GM12878 (cell line): ENCODE measurements at regions not wholly inside any gene's neighbourhood (a gene's known extent, or its start where the extent isn't known, plus 50 kb on each side); places are given as distances from the start of the nearest gene placed in this dataset.

Source experiments
- ATAC-seq: fragments of 200-7000 bp; cut with Tn5 transposase; 3 replicates; pipeline ENCODE4 v1.9.1; 2020; ENCODE audit warnings: mild to moderate bottlenecking, moderate library complexity
- BruUV-seq: library from RNA; stranded (reverse); fragments of 400-500 nt; replicated peaks from 2 replicates; lab custom pipeline; 2021; lab: Mats Ljungman, UMichigan
- CTCF ChIA-PET: fragments of 300-600 bp; sonication (Branson Sonifier 250); formaldehyde crosslinking; extraction: SDS; loops from one replicate; lab custom pipeline; 2021; ENCODE audit warnings: inconsistent platforms; lab: Yijun Ruan, JAX
- POLR2A ChIA-PET: fragments of 350-600 bp; formaldehyde crosslinking; extraction: SDS; loops from one replicate; lab custom pipeline; 2021; ENCODE audit warnings: inconsistent platforms; lab: Charles Lee
- RAD21 ChIA-PET: fragments of 300-600 bp; sonication (Branson Sonifier 250); formaldehyde crosslinking; loops from one replicate; lab custom pipeline; 2023; ENCODE audit warnings: antibody characterized with exemption; ENCODE audit not compliant: unreplicated experiment; lab: Charles Lee
- SMC1A ChIA-PET: fragments of 300-600 bp; sonication (Branson Sonifier 250); formaldehyde crosslinking; loops from one replicate; lab custom pipeline; 2023; ENCODE audit not compliant: unreplicated experiment, uncharacterized antibody; lab: Charles Lee
- DNase-seq: peaks from one replicate; pipeline ENCODE4 v3.0.0-alpha.2; 2011; ENCODE audit warnings: low read depth, low spot score
- FAIRE-seq: peaks from 3 replicates; lab custom pipeline; 2011; peaks lifted over from hg19 to GRCh38; lab: Jason Lieb, UNC
- H2AFZ ChIP-seq: 2 replicates; pipeline ENCODE4 v1.6.0; 2011; ENCODE audit warnings: low read depth, low read length, control low read depth; ENCODE audit not compliant: control insufficient read depth
- H3K27ac ChIP-seq: 2 replicates; pipeline ENCODE4 v1.5.1; 2011; ENCODE audit warnings: control low read depth; ENCODE audit not compliant: control insufficient read depth, insufficient read depth
- H3K27me3 ChIP-seq, 2 experiments: replicated peaks in 1 of 2; 2 replicates each; pipeline versions ENCODE4 v1.6.0 to v1.6.1; 2011; ENCODE audit warnings: low read length in 1 of 2; ENCODE audit not compliant: control insufficient read depth in 2 of 2, insufficient read depth in 2 of 2
- H3K36me3 ChIP-seq, 2 experiments: 2 replicates each; pipeline ENCODE4 v1.5.1; 2011; ENCODE audit warnings: low read length in 1 of 2; ENCODE audit not compliant: control insufficient read depth in 2 of 2, insufficient read depth in 2 of 2
- H3K4me1 ChIP-seq: 2 replicates; pipeline ENCODE4 v1.6.1; 2011; ENCODE audit warnings: mild to moderate bottlenecking, low read length, moderate library complexity, mixed read lengths; ENCODE audit not compliant: control insufficient read depth, insufficient read depth
- H3K4me2 ChIP-seq: 2 replicates; pipeline ENCODE4 v1.6.0; 2011; ENCODE audit warnings: control low read depth; ENCODE audit not compliant: control insufficient read depth, insufficient read depth
- H3K4me3 ChIP-seq: fragments of 200-600 bp; sonication (generic); 2 replicates; pipeline ENCODE4 v1.5.1; 2016
- H3K79me2 ChIP-seq: 2 replicates; pipeline ENCODE4 v1.6.0; 2011; ENCODE audit warnings: low read length; ENCODE audit not compliant: control insufficient read depth, insufficient read depth
- H3K9ac ChIP-seq: 2 replicates; pipeline ENCODE4 v1.8.0; 2011; ENCODE audit warnings: low read length, control low read depth, mixed read lengths; ENCODE audit not compliant: control insufficient read depth, insufficient read depth
- H3K9me3 ChIP-seq: replicated peaks from 3 replicates; pipeline ENCODE4 v1.5.1; 2011; ENCODE audit warnings: mild to moderate bottlenecking, low read length; ENCODE audit not compliant: control insufficient read depth, insufficient read depth
- H4K20me1 ChIP-seq: 2 replicates; pipeline ENCODE4 v1.6.0; 2011; ENCODE audit not compliant: control insufficient read depth, insufficient read depth
- CBX3 ChIP-seq: fragments of 200-600 bp; sonication (generic); IDR thresholded peaks from 2 replicates; pipeline ENCODE4 v1.6.1; 2016; ENCODE audit warnings: low read depth, borderline replicate concordance
- CUX1 ChIP-seq: IDR thresholded peaks from 2 replicates; pipeline ENCODE4 v1.6.1; 2012; ENCODE audit warnings: improper control_type of control experiment, low read depth, low read length; ENCODE audit not compliant: insufficient replicate concordance
- IKZF2 ChIP-seq, 2 experiments: fragments of 450-650 bp; IDR thresholded peaks; 2 replicates each; pipeline ENCODE4 v1.6.1; 2017; ENCODE audit warnings: mild to moderate bottlenecking in 2 of 2, moderate library complexity in 2 of 2
- RBBP5 ChIP-seq: fragments of 200-600 bp; sonication (generic); conservative IDR thresholded peaks from 2 replicates; pipeline ENCODE4 v1.6.1; 2016
- RFX5 ChIP-seq: IDR thresholded peaks from 2 replicates; pipeline ENCODE4 v1.6.1; 2011; ENCODE audit warnings: low read depth, low read length, improper control_type of control experiment
- SIN3A ChIP-seq: IDR thresholded peaks from 2 replicates; pipeline ENCODE4 v1.6.1; 2012; ENCODE audit warnings: low read depth, low read length, improper control_type of control experiment
- STAT1 ChIP-seq: fragments of 450-650 bp; conservative IDR thresholded peaks from 2 replicates; pipeline ENCODE4 v1.6.1; 2014; ENCODE audit warnings: antibody characterized with exemption, mild to moderate bottlenecking
- TBL1XR1 ChIP-seq: IDR thresholded peaks from 2 replicates; pipeline ENCODE4 v1.6.1; 2012; ENCODE audit warnings: low read depth, low read length, improper control_type of control experiment
- TCF7 ChIP-seq: IDR thresholded peaks from 2 replicates; pipeline ENCODE4 v1.6.1; 2014; ENCODE audit warnings: antibody characterized with exemption, borderline replicate concordance
- WGBS: methylation state at CpG from one replicate; pipeline ENCODE4 v1.1.6; 2016; ENCODE audit warnings: low lambda C conversion rate; ENCODE audit not compliant: insufficient replicate concordance, insufficient coverage; ENCODE audit errors: missing lambda C conversion rate; 5-methylcytosine and 5-hydroxymethylcytosine counted together
- in situ Hi-C: fragments of 300-500 bp; cut with MboI; formaldehyde crosslinking; loops from 9 replicates; pipeline ENCODE4 v1.14.3; 2018; ENCODE audit warnings: mixed read lengths
- intact Hi-C: fragments of 100-400 bp; cut with micrococcal nuclease; formaldehyde crosslinking; loops from one replicate; pipeline ENCODE4 v1.14.2; 2022; ENCODE audit not compliant: unreplicated experiment
- TF ChIP-seq, protein P1 (sequence below): fragments of 450-650 bp; IDR thresholded peaks from 2 replicates; pipeline ENCODE4 v1.6.1; 2016; ENCODE audit warnings: mild to moderate bottlenecking, moderate library complexity, borderline replicate concordance
- TF ChIP-seq, protein P2 (sequence below): IDR thresholded peaks from 2 replicates; pipeline ENCODE4 v1.6.1; 2012; ENCODE audit warnings: low read depth, low read length, improper control_type of control experiment
- TF ChIP-seq, protein P3 (sequence below): fragments of 450-650 bp; IDR thresholded peaks from 2 replicates; pipeline ENCODE4 v1.6.1; 2016; ENCODE audit warnings: mild to moderate bottlenecking

- no peaks in the 10 kb centered on the region for H3K79me2 ChIP-seq
- H2AFZ ChIP-seq, result no peak overlapping the region
- no peaks in the 10 kb centered on the region for H3K36me3 ChIP-seq
- no peak overlapping the region for H3K27ac ChIP-seq
- no peak for ATAC-seq
- no peak overlapping the region for H3K4me3 ChIP-seq
- no peak for DNase-seq
- H3K4me1 ChIP-seq, result no peaks in the 10 kb centered on the region
- H3K4me2 ChIP-seq, result no peak overlapping the region
- H3K9me3 ChIP-seq, result no peaks in the 10 kb centered on the region
- 25% methylated on average over 5 of the region's 5 CpGs for WGBS
- no TSS peak for BruUV-seq
- no peak overlapping the region for H3K9ac ChIP-seq
- in situ Hi-C loops (no loop called here), intact Hi-C loops (no loop called here)
- H3K27me3 ChIP-seq, result peaks cover 0 to 2% of the 10 kb centered on the region in 2 experiments; a peak in 1 of 4 replicates
- ChIA-PET CTCF (interaction anchor here (0.6 to 1.1 kb wide), 2 partner anchors 20 to 177 kb away, joined by 3 read pairs; no protein-coding TSS in a partner anchor), RAD21 (no interaction called here), SMC1A (no interaction called here), POLR2A (no interaction called here)
- no peak for FAIRE-seq
- no peaks in the 10 kb centered on the region; the same call in 1 of the 2 replicates for H4K20me1 ChIP-seq
- TF ChIP-seq CBX3, result no peak
- TF ChIP-seq, protein P1, sequence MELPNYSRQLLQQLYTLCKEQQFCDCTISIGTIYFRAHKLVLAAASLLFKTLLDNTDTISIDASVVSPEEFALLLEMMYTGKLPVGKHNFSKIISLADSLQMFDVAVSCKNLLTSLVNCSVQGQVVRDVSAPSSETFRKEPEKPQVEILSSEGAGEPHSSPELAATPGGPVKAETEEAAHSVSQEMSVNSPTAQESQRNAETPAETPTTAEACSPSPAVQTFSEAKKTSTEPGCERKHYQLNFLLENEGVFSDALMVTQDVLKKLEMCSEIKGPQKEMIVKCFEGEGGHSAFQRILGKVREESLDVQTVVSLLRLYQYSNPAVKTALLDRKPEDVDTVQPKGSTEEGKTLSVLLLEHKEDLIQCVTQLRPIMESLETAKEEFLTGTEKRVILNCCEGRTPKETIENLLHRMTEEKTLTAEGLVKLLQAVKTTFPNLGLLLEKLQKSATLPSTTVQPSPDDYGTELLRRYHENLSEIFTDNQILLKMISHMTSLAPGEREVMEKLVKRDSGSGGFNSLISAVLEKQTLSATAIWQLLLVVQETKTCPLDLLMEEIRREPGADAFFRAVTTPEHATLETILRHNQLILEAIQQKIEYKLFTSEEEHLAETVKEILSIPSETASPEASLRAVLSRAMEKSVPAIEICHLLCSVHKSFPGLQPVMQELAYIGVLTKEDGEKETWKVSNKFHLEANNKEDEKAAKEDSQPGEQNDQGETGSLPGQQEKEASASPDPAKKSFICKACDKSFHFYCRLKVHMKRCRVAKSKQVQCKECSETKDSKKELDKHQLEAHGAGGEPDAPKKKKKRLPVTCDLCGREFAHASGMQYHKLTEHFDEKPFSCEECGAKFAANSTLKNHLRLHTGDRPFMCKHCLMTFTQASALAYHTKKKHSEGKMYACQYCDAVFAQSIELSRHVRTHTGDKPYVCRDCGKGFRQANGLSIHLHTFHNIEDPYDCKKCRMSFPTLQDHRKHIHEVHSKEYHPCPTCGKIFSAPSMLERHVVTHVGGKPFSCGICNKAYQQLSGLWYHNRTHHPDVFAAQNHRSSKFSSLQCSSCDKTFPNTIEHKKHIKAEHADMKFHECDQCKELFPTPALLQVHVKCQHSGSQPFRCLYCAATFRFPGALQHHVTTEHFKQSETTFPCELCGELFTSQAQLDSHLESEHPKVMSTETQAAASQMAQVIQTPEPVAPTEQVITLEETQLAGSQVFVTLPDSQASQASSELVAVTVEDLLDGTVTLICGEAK, result no peak
- TF ChIP-seq, protein P2, sequence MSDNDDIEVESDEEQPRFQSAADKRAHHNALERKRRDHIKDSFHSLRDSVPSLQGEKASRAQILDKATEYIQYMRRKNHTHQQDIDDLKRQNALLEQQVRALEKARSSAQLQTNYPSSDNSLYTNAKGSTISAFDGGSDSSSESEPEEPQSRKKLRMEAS, result no peak
- TF ChIP-seq TBL1XR1, result no peak
- no peak for TF ChIP-seq STAT1
- no peak for TF ChIP-seq TCF7
- no peak for TF ChIP-seq SIN3A
- TF ChIP-seq CUX1, result no peak
- TF ChIP-seq, protein P3, sequence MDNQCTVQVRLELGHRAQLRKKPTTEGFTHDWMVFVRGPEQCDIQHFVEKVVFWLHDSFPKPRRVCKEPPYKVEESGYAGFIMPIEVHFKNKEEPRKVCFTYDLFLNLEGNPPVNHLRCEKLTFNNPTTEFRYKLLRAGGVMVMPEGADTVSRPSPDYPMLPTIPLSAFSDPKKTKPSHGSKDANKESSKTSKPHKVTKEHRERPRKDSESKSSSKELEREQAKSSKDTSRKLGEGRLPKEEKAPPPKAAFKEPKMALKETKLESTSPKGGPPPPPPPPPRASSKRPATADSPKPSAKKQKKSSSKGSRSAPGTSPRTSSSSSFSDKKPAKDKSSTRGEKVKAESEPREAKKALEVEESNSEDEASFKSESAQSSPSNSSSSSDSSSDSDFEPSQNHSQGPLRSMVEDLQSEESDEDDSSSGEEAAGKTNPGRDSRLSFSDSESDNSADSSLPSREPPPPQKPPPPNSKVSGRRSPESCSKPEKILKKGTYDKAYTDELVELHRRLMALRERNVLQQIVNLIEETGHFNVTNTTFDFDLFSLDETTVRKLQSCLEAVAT, result no peak
- TF ChIP-seq IKZF2 (IDR thresholded peaks at IDR 0.05), result no peak
- no peak for TF ChIP-seq RFX5
- TF ChIP-seq RBBP5, result no peak
Measured at GRCh38 chr2:6792883-6793282, 72.8 kb downstream of the CMPK2 start.
